Prostate gland (tissue), 2 donors: ENCODE measurements at regions not wholly inside any gene's neighbourhood (a gene's known extent, or its start where the extent isn't known, plus 50 kb on each side); places are given as distances from the start of the nearest gene placed in this dataset.

Experiments
- CTCF ChIP-seq, 4 experiments: fragments of 200-600 bp in 2 of 4; fragments of 450-650 bp in 2 of 4; sonication (generic) in 2 of 4; IDR thresholded peaks; 1 replicate in 3 of 4; 2 replicates in 1 of 4; pipeline ENCODE4 v1.5.1; 2016 to 2019; ENCODE audit warnings: antibody characterized with exemption in 4 of 4, mild to moderate bottlenecking in 2 of 4, moderate library complexity in 2 of 4
- POLR2AphosphoS5 ChIP-seq: sonication (generic); formaldehyde crosslinking; IDR thresholded peaks from one replicate; pipeline ENCODE4 v1.6.1; 2017; ENCODE audit warnings: antibody characterized with exemption

- TF ChIP-seq CTCF (IDR thresholded peaks at IDR 0.05), result no peak
- TF ChIP-seq POLR2AphosphoS5, result no peak
Observed at GRCh38 chr5:167552356-167552755, 739.1 kb upstream of the WWC1 start.
